SU-DHL-6 (cell line): ENCODE measurements at regions not wholly inside any gene's neighbourhood (a gene's known extent, or its start where the extent isn't known, plus 50 kb on each side); places are given as distances from the start of the nearest gene placed in this dataset.

Experiments used
- H2AFZ ChIP-seq: fragments of 200-600 bp; sonication (generic); 2 replicates; pipeline ENCODE4 v1.6.1; 2014; ENCODE audit warnings: low read depth, mild to moderate bottlenecking, moderate library complexity, mixed read lengths, antibody characterized with exemption, low read length; ENCODE audit not compliant: severe bottlenecking
- H3F3A ChIP-seq: fragments of 200-600 bp; shearing (Covaris generic); 2 replicates; pipeline ENCODE4 v1.6.0; 2016; ENCODE audit warnings: antibody characterized with exemption, mild to moderate bottlenecking; ENCODE audit not compliant: insufficient read depth
- H3K27ac ChIP-seq: fragments of 200-600 bp; sonication (generic); 2 replicates; pipeline ENCODE4 v1.5.1; 2016; ENCODE audit warnings: low read depth, mild to moderate bottlenecking, low read length, moderate library complexity, mixed read lengths
- H3K27me3 ChIP-seq: fragments of 200-600 bp; sonication (generic), shearing (Covaris generic); 2 replicates; pipeline ENCODE4 v1.6.0; 2014; ENCODE audit warnings: mild to moderate bottlenecking, low read length
- H3K36me3 ChIP-seq: fragments of 200-600 bp; sonication (generic); 2 replicates; pipeline ENCODE4 v1.6.1; 2014; ENCODE audit warnings: mild to moderate bottlenecking, low read length, mixed read lengths
- H3K4me2 ChIP-seq: fragments of 300-600, 200-600 bp; shearing (Covaris generic), sonication (generic); 2 replicates; pipeline ENCODE4 v1.6.0; 2014; ENCODE audit warnings: low read length, low read depth, mild to moderate bottlenecking; ENCODE audit not compliant: poor library complexity, severe bottlenecking
- H3K4me3 ChIP-seq: fragments of 200-600 bp; sonication (generic); 2 replicates; pipeline ENCODE4 v1.5.1; 2014; ENCODE audit warnings: antibody characterized with exemption, low read length, mild to moderate bottlenecking, mixed read lengths; ENCODE audit not compliant: insufficient read depth, poor library complexity, severe bottlenecking
- H3K79me2 ChIP-seq: fragments of 200-600 bp; sonication (generic); 2 replicates; pipeline ENCODE4 v1.6.1; 2014; ENCODE audit warnings: mild to moderate bottlenecking, low read length, moderate library complexity; ENCODE audit not compliant: insufficient read depth
- H3K9ac ChIP-seq: fragments of 200-600 bp; sonication (generic); 2 replicates; pipeline ENCODE4 v1.7.0; 2014; ENCODE audit warnings: mild to moderate bottlenecking, low read length
- H3K9me2 ChIP-seq: fragments of 200-600 bp; sonication (generic); replicated peaks from 2 replicates; pipeline ENCODE4 v1.6.1; 2014; ENCODE audit warnings: low read length; ENCODE audit not compliant: insufficient read depth
- H3K9me3 ChIP-seq: fragments of 200-600 bp; sonication (generic); 2 replicates; pipeline ENCODE4 v1.6.1; 2014; ENCODE audit warnings: low read length, mixed read lengths; ENCODE audit not compliant: insufficient read depth
- H4K20me1 ChIP-seq: fragments of 200-600 bp; sonication (generic); 2 replicates; pipeline ENCODE4 v1.6.1; 2014; ENCODE audit warnings: low read depth, mild to moderate bottlenecking, antibody characterized with exemption, low read length, moderate library complexity, mixed read lengths
- CTCF ChIP-seq: fragments of 200-600 bp; sonication (generic); IDR thresholded peaks from one replicate; pipeline ENCODE4 v1.5.1; 2017; ENCODE audit warnings: antibody characterized with exemption, mild to moderate bottlenecking, low read length, moderate library complexity; ENCODE audit not compliant: insufficient read depth, poor library complexity, severe bottlenecking
- EZH2phosphoT487 ChIP-seq: fragments of 200-600 bp; sonication (generic), shearing (Covaris generic); conservative IDR thresholded peaks from 2 replicates; pipeline ENCODE4 v1.6.1; 2018; ENCODE audit warnings: mild to moderate bottlenecking, antibody characterized with exemption, low read length, moderate library complexity, mixed read lengths

DNA sequence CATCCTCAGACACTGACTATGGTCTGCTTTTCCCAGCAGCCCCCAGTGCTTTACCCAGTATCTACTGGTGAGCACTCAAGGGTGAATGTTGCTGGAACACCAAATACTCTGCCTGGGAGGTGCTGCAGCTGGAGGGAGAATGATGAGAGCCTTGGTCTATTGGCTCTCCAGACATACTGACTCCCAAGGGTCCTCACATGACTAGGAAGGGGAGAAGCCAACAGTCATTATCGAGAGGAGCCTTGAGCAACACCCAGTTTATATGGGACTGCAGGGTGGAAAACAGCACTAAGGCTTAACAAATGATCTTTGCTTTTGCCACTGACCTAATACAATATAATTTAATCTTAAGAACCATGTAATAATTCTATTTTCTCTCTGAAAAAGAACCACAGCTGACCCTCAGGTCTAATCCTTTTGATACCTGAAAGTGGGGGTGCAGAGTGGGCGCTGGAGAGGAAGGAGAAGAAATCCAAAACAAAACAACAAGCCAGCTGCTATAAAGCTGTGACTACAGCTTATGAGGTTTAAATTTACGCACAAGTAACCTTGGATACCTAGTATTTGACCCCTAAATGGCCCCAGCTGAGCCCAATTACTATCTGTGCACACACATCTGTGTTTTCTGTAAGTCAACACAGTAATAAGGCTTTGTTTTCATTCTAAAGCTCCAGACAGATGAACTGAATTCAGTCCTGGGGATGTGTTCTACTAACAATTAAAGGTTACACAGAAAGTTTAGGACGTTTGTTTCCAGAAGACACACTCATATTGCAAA is 107.8 kb upstream of the GRIP1 start:
- no peaks in the 10 kb centered on the region for H3F3A ChIP-seq
- no peaks in the 10 kb centered on the region for H3K79me2 ChIP-seq
- H3K4me2 ChIP-seq: no peak overlapping the region
- no peaks in the 10 kb centered on the region for H3K9me2 ChIP-seq
- H3K27ac ChIP-seq: no peak overlapping the region
- no peaks in the 10 kb centered on the region for H3K9me3 ChIP-seq
- H3K4me3 ChIP-seq: no peak overlapping the region
- no peaks in the 10 kb centered on the region for H3K27me3 ChIP-seq
- TF ChIP-seq EZH2phosphoT487 (no peak), CTCF (no peak)
- H2AFZ ChIP-seq: no peak overlapping the region
- no peaks in the 10 kb centered on the region for H4K20me1 ChIP-seq
- H3K9ac ChIP-seq: no peak overlapping the region
- H3K36me3 ChIP-seq: no peaks in the 10 kb centered on the region

GRCh38 chr12:66799551-66799950 is 120.7 kb upstream of the GRIP1 start:
- Histone ChIP-seq H3K4me2 (no peak overlapping the region), H3K9ac (no peak overlapping the region), H3K27me3 (no peaks in the 10 kb centered on the region), H3K36me3 (no peaks in the 10 kb centered on the region), H2AFZ (no peak overlapping the region), H3K79me2 (no peaks in the 10 kb centered on the region), H3K27ac (no peak overlapping the region), H3F3A (no peaks in the 10 kb centered on the region), H3K9me2 (no peaks in the 10 kb centered on the region), H4K20me1 (no peaks in the 10 kb centered on the region), H3K9me3 (no peaks in the 10 kb centered on the region), H3K4me3 (no peak overlapping the region)
- TF ChIP-seq EZH2phosphoT487 (no peak), CTCF (no peak)

- no peaks in the 10 kb centered on the region for H3K36me3 ChIP-seq
- H3K9ac ChIP-seq: no peak overlapping the region
- H3K4me2 ChIP-seq: no peak overlapping the region
- H4K20me1 ChIP-seq: no peaks in the 10 kb centered on the region
- H3K27me3 ChIP-seq: no peaks in the 10 kb centered on the region
- no peak overlapping the region for H2AFZ ChIP-seq
- no peak overlapping the region for H3K4me3 ChIP-seq
- no peak overlapping the region for H3K27ac ChIP-seq
- no peaks in the 10 kb centered on the region for H3K79me2 ChIP-seq
- no peaks in the 10 kb centered on the region for H3F3A ChIP-seq
- no peaks in the 10 kb centered on the region for H3K9me2 ChIP-seq
- TF ChIP-seq CTCF: no peak
- TF ChIP-seq EZH2phosphoT487: no peak
- no peaks in the 10 kb centered on the region for H3K9me3 ChIP-seq
These were observed 121.2 kb upstream of the GRIP1 start for GRCh38 chr12:66800046-66800445.
